Spleen (tissue), 11 donors: ENCODE measurements at regions not wholly inside any gene's neighbourhood (a gene's known extent, or its start where the extent isn't known, plus 50 kb on each side); places are given as distances from the start of the nearest gene placed in this dataset.
A peak's percentile ranks its signal among the peaks of the same experiment; 100 is the strongest.

Experiments used
- DNase-seq: peaks from one replicate; pipeline ENCODE4 v3.0.0-alpha.2; 2020
- H3K27ac ChIP-seq, 8 donors: fragments of 200-600 bp; sonication (generic) in 7 of 8; 1 replicate in 4 of 8; 2 replicates in 4 of 8; pipeline versions ENCODE4 v1.5.0 to v1.8.0; 2016 to 2021; ENCODE audit warnings: inconsistent platforms in 4 of 8, mild to moderate bottlenecking in 4 of 8, moderate library complexity in 1 of 8
- H3K27me3 ChIP-seq, 7 donors: fragments of 200-600 bp; sonication (generic) in 6 of 7; replicated peaks in 1 of 7; 1 replicate in 4 of 7; 2 replicates in 3 of 7; pipeline versions ENCODE4 v1.5.0 to v1.8.0; 2016 to 2021; ENCODE audit warnings: inconsistent platforms in 3 of 7, mild to moderate bottlenecking in 1 of 7
- H3K36me3 ChIP-seq, 6 donors: fragments of 200-600 bp; sonication (generic) in 5 of 6; 1 replicate in 4 of 6; 2 replicates in 2 of 6; pipeline versions ENCODE4 v1.5.0 to v1.8.0; 2016 to 2021; ENCODE audit warnings: inconsistent platforms in 2 of 6
- H3K4me1 ChIP-seq, 6 donors: fragments of 200-600 bp; sonication (generic) in 5 of 6; 1 replicate in 3 of 6; 2 replicates in 3 of 6; pipeline versions ENCODE4 v1.5.0 to v1.8.0; 2016 to 2021; ENCODE audit warnings: inconsistent platforms in 3 of 6
- H3K4me3 ChIP-seq, 8 donors: fragments of 200-600 bp; sonication (generic) in 7 of 8; 1 replicate in 4 of 8; 2 replicates in 4 of 8; pipeline versions ENCODE4 v1.5.0 to v1.8.0; 2016 to 2021; ENCODE audit warnings: inconsistent platforms in 4 of 8, mild to moderate bottlenecking in 4 of 8, moderate library complexity in 2 of 8
- H3K9me3 ChIP-seq, 8 donors: fragments of 200-600 bp; sonication (generic) in 7 of 8; 1 replicate in 4 of 8; 2 replicates in 4 of 8; pipeline versions ENCODE4 v1.5.0 to v1.8.0; 2016 to 2021; ENCODE audit warnings: inconsistent platforms in 4 of 8
- CTCF ChIP-seq, 11 experiments: fragments of 200-600 bp in 7 of 11; fragments of 450-650 bp in 4 of 11; sonication (generic) in 4 of 11; IDR thresholded peaks in 8 of 11; conservative IDR thresholded peaks in 3 of 11; 1 replicate in 7 of 11; 2 replicates in 4 of 11; pipeline versions ENCODE4 v1.4.0 to v1.8.0; 2016 to 2021; ENCODE audit warnings: antibody characterized with exemption in 11 of 11, inconsistent platforms in 4 of 11, mild to moderate bottlenecking in 1 of 11
- POLR2A ChIP-seq, 3 donors: fragments of 450-650 bp; IDR thresholded peaks; one replicate each; pipeline ENCODE4 v1.5.1; 2017; ENCODE audit warnings: antibody characterized with exemption in 3 of 3, mild to moderate bottlenecking in 1 of 3
- POLR2AphosphoS5 ChIP-seq, 3 donors: sonication (generic); formaldehyde crosslinking; IDR thresholded peaks; one replicate each; pipeline ENCODE4 v1.5.1; 2017; ENCODE audit warnings: antibody characterized with exemption in 3 of 3
- WGBS, 5 donors: extraction: QIAGEN DNeasy Blood & Tissue Kit in 3 of 5; methylation state at CpG; one replicate each; pipeline versions ENCODE4 v1.1.5 to v1.1.7; 2013 to 2018; 5-methylcytosine and 5-hydroxymethylcytosine counted together
- intact Hi-C: fragments of 100-400 bp; cut with DNase I; formaldehyde crosslinking; loops from one replicate; pipeline ENCODE4 v1.15.0; 2023; ENCODE audit warnings: low total_unique reads
- donor health status: healthy with polysubstance abuse.
- donor health status: DM: no; HTN: no; CAD: no; lungs with moderate emphysema.
- donor health status: DM: no; HTN: no; CAD: no.
- donor health status: Bipolar disorder and iron deficiency.
- donor health status: healthy.
- donor health status: DM: no; HTN: no; CAD: no.
- donor health status: DM: yes; HTN: yes; CAD: no.

- Histone ChIP-seq H3K9me3 (no peaks in the 10 kb centered on the region), H3K4me3 (no peak overlapping the region), H3K27ac (peak overlapping the region in 6 of 8 donors; percentile 70 to 91 (median 82)), H3K27me3 (peaks cover 0 to 4% (median 0%) of the 10 kb centered on the region in 7 donors), H3K36me3 (no peaks in the 10 kb centered on the region), H3K4me1 (peaks cover 33 to 78% (median 54%) of the 10 kb centered on the region in 6 donors)
- no peak for TF ChIP-seq POLR2AphosphoS5 (IDR thresholded peaks at IDR 0.05)
- TF ChIP-seq POLR2A (IDR thresholded peaks at IDR 0.05), result no peak
- TF ChIP-seq CTCF (IDR thresholded peaks at IDR 0.05 in 8 of 11, conservative IDR thresholded peaks at IDR 0.05 in 3 of 11), result no peak
- intact Hi-C loops, result no loop called here
- WGBS, 5 donors, result 91 to 92% (median 91%) methylated on average over 11 of the region's 11 CpGs
- DNase-seq, result no peak
Observed at GRCh38 chr6:157766901-157767774, 55.9 kb upstream of the SNX9 start.

- peaks cover 28 to 72% (median 49%) of the 10 kb centered on the region in 6 donors for H3K4me1 ChIP-seq
- no peak overlapping the region for H3K4me3 ChIP-seq
- peaks cover 0 to 10% (median 0%) of the 10 kb centered on the region in 7 donors for H3K27me3 ChIP-seq
- H3K36me3 ChIP-seq, result no peaks in the 10 kb centered on the region
- DNase-seq, result no peak
- peak overlapping the region; percentile 31 to 91 (median 76) for H3K27ac ChIP-seq
- TF ChIP-seq POLR2AphosphoS5 (IDR thresholded peaks at IDR 0.05), result no peak
- WGBS, 5 donors, result 79 to 92% (median 87%) methylated on average over 3 of the region's 3 CpGs
- H3K9me3 ChIP-seq, result no peaks in the 10 kb centered on the region
- intact Hi-C loops, result no loop called here
Observed at GRCh38 chr6:157767775-157768156, 55.3 kb upstream of the SNX9 start.

- WGBS, 5 donors, result 36 to 45% (median 37%) methylated on average over 6 of the region's 6 CpGs
- H3K9me3 ChIP-seq, result no peaks in the 10 kb centered on the region
- no peaks in the 10 kb centered on the region for H3K36me3 ChIP-seq
- peak overlapping the region in 1 of 8 donors; percentile 21 for H3K4me3 ChIP-seq
- peaks cover 22 to 71% (median 45%) of the 10 kb centered on the region in 6 donors for H3K4me1 ChIP-seq
- TF ChIP-seq POLR2AphosphoS5 (IDR thresholded peaks at IDR 0.05) (peak in 2 of 3 donors; percentile 48 to 87), CTCF (IDR thresholded peaks at IDR 0.05 in 8 of 11, conservative IDR thresholded peaks at IDR 0.05 in 3 of 11) (no peak), POLR2A (IDR thresholded peaks at IDR 0.05) (peak in 1 of 3 donors; percentile 13)
- no peak for DNase-seq
- intact Hi-C loops, result no loop called here
- H3K27ac ChIP-seq, result peak overlapping the region; percentile 31 to 91 (median 76)
- peaks cover 0 to 16% (median 0%) of the 10 kb centered on the region in 7 donors for H3K27me3 ChIP-seq
Observed at GRCh38 chr6:157768304-157768703, 54.7 kb upstream of the SNX9 start.

- Histone ChIP-seq H3K27me3 (peaks cover 0 to 23% (median 0%) of the 10 kb centered on the region in 7 donors), H3K36me3 (no peaks in the 10 kb centered on the region), H3K27ac (peak overlapping the region; percentile 35 to 91 (median 76)), H3K9me3 (no peaks in the 10 kb centered on the region), H3K4me3 (peak overlapping the region in 1 of 8 donors; percentile 21), H3K4me1 (peaks cover 15 to 71% (median 41%) of the 10 kb centered on the region in 6 donors)
- no peak for DNase-seq
- TF ChIP-seq CTCF (IDR thresholded peaks at IDR 0.05 in 8 of 11, conservative IDR thresholded peaks at IDR 0.05 in 3 of 11), result no peak
- peak in 2 of 3 donors; percentile 39 to 42 for TF ChIP-seq POLR2AphosphoS5 (IDR thresholded peaks at IDR 0.05)
- WGBS, 5 donors, result 50 to 72% (median 61%) methylated on average over 13 of the region's 13 CpGs
- intact Hi-C loops, result no loop called here
Observed at GRCh38 chr6:157768863-157769551, 54.0 kb upstream of the SNX9 start.
